Astrocyte (in vitro differentiated cells and primary cell): ENCODE measurements at regions not wholly inside any gene's neighbourhood (a gene's known extent, or its start where the extent isn't known, plus 50 kb on each side); places are given as distances from the start of the nearest gene placed in this dataset.
A peak's percentile ranks its signal among the peaks of the same experiment; 100 is the strongest.

ENCODE experiments used
- DNase-seq: peaks from one replicate; pipeline ENCODE4 v3.0.0-alpha.2; 2010; ENCODE audit warnings: low read depth
- FAIRE-seq: peaks from 2 replicates; lab custom pipeline; 2011; peaks lifted over from hg19 to GRCh38; lab: Jason Lieb, UNC
- H2AFZ ChIP-seq: 2 replicates; pipeline ENCODE4 v1.6.0; 2012; ENCODE audit warnings: low read depth, low read length, inconsistent platforms
- H3K27ac ChIP-seq: 2 replicates; pipeline ENCODE4 v1.5.1; 2011; ENCODE audit warnings: low read depth, low read length, inconsistent platforms
- H3K27me3 ChIP-seq: 2 replicates; pipeline ENCODE4 v1.6.0; 2011; ENCODE audit warnings: low read length, inconsistent platforms; ENCODE audit not compliant: insufficient read depth
- H3K36me3 ChIP-seq: 2 replicates; pipeline ENCODE4 v1.5.1; 2011; ENCODE audit warnings: low read length, inconsistent platforms; ENCODE audit not compliant: insufficient read depth
- H3K4me1 ChIP-seq: 2 replicates; pipeline ENCODE4 v1.5.1; 2011; ENCODE audit warnings: low read length, inconsistent platforms; ENCODE audit not compliant: insufficient read depth
- H3K4me2 ChIP-seq: 2 replicates; pipeline ENCODE4 v1.6.0; 2012; ENCODE audit warnings: low read length, inconsistent platforms
- H3K4me3 ChIP-seq: 2 replicates; pipeline ENCODE4 v1.5.1; 2011; ENCODE audit warnings: low read depth, mild to moderate bottlenecking, low read length, inconsistent platforms; ENCODE audit not compliant: insufficient read depth
- H3K79me2 ChIP-seq: 2 replicates; pipeline ENCODE4 v1.6.0; 2012; ENCODE audit warnings: mild to moderate bottlenecking, low read length, inconsistent platforms; ENCODE audit not compliant: insufficient read depth
- H3K9ac ChIP-seq: 2 replicates; pipeline ENCODE4 v1.6.0; 2012; ENCODE audit warnings: mild to moderate bottlenecking, low read length, inconsistent platforms
- H3K9me3 ChIP-seq: 2 replicates; pipeline ENCODE4 v1.5.1; 2012; ENCODE audit warnings: low read depth, mild to moderate bottlenecking, low read length, inconsistent platforms; ENCODE audit not compliant: insufficient read depth
- H4K20me1 ChIP-seq: 2 replicates; pipeline ENCODE4 v1.6.0; 2012; ENCODE audit warnings: low read length, inconsistent platforms; ENCODE audit not compliant: insufficient read depth
- H3K27ac Mint-ChIP-seq: one replicate; pipeline ENCODE4 v1.8.0; 2021; ENCODE audit warnings: mild to moderate bottlenecking, mixed read lengths; ENCODE audit not compliant: unreplicated experiment
- H3K27me3 Mint-ChIP-seq: one replicate; pipeline ENCODE4 v1.8.0; 2021; ENCODE audit warnings: low read depth, mixed read lengths; ENCODE audit not compliant: unreplicated experiment
- H3K36me3 Mint-ChIP-seq: one replicate; pipeline ENCODE4 v1.8.0; 2021; ENCODE audit warnings: low read depth, mixed read lengths; ENCODE audit not compliant: unreplicated experiment
- H3K4me1 Mint-ChIP-seq: one replicate; pipeline ENCODE4 v1.8.0; 2021; ENCODE audit warnings: low read depth, mixed read lengths; ENCODE audit not compliant: unreplicated experiment
- H3K4me3 Mint-ChIP-seq: one replicate; pipeline ENCODE4 v1.8.0; 2021; ENCODE audit warnings: mild to moderate bottlenecking, moderate library complexity, mixed read lengths; ENCODE audit not compliant: unreplicated experiment
- H3K9me3 Mint-ChIP-seq: one replicate; pipeline ENCODE4 v1.8.0; 2021; ENCODE audit warnings: mild to moderate bottlenecking, mixed read lengths; ENCODE audit not compliant: unreplicated experiment
- CTCF ChIP-seq: IDR thresholded peaks from 2 replicates; pipeline ENCODE4 v1.5.1; 2011; ENCODE audit warnings: low read depth, mild to moderate bottlenecking, inconsistent platforms, low read length, moderate library complexity; ENCODE audit not compliant: insufficient read depth
- EZH2 ChIP-seq: IDR thresholded peaks from 2 replicates; pipeline ENCODE4 v1.6.1; 2012; ENCODE audit warnings: mild to moderate bottlenecking, low read length, inconsistent platforms; ENCODE audit not compliant: insufficient read depth

GRCh38 chr18:73144030-73144429, 276.2 kb upstream of the NETO1 start:
- no peaks in the 10 kb centered on the region for H3K36me3 Mint-ChIP-seq
- no peak overlapping the region for H3K27ac ChIP-seq
- H3K36me3 ChIP-seq, result no peaks in the 10 kb centered on the region
- H3K27me3 ChIP-seq, result no peaks in the 10 kb centered on the region
- no peaks in the 10 kb centered on the region for H3K9me3 Mint-ChIP-seq
- no peak overlapping the region for H3K4me3 ChIP-seq
- no peak for DNase-seq
- no peak for FAIRE-seq
- TF ChIP-seq CTCF (no peak), EZH2 (no peak)
- H2AFZ ChIP-seq, result no peak overlapping the region
- H3K4me1 ChIP-seq, result no peaks in the 10 kb centered on the region
- no peaks in the 10 kb centered on the region for H3K9me3 ChIP-seq
- H3K4me3 Mint-ChIP-seq, result no peak overlapping the region
- H4K20me1 ChIP-seq, result no peaks in the 10 kb centered on the region
- no peak overlapping the region for H3K4me2 ChIP-seq
- no peak overlapping the region for H3K27ac Mint-ChIP-seq
- H3K9ac ChIP-seq, result no peak overlapping the region
- no peaks in the 10 kb centered on the region for H3K4me1 Mint-ChIP-seq
- H3K27me3 Mint-ChIP-seq, result no peaks in the 10 kb centered on the region
- no peaks in the 10 kb centered on the region for H3K79me2 ChIP-seq

- H3K36me3 Mint-ChIP-seq, result no peaks in the 10 kb centered on the region
- Histone ChIP-seq H3K79me2 (no peaks in the 10 kb centered on the region), H3K9ac (no peak overlapping the region), H3K4me3 (no peak overlapping the region), H3K4me2 (no peak overlapping the region), H2AFZ (no peak overlapping the region), H4K20me1 (no peaks in the 10 kb centered on the region), H3K27me3 (no peaks in the 10 kb centered on the region), H3K4me1 (no peaks in the 10 kb centered on the region), H3K27ac (no peak overlapping the region), H3K9me3 (no peaks in the 10 kb centered on the region), H3K36me3 (no peaks in the 10 kb centered on the region)
- peak; percentile 33 for TF ChIP-seq CTCF
- TF ChIP-seq EZH2, result no peak
- DNase-seq, result peak; percentile 1
- H3K4me1 Mint-ChIP-seq, result no peaks in the 10 kb centered on the region
- H3K4me3 Mint-ChIP-seq, result no peak overlapping the region
- no peak for FAIRE-seq
- no peak overlapping the region for H3K27ac Mint-ChIP-seq
- H3K9me3 Mint-ChIP-seq, result no peaks in the 10 kb centered on the region
- H3K27me3 Mint-ChIP-seq, result no peaks in the 10 kb centered on the region
These were observed 268.3 kb upstream of the NETO1 start for GRCh38 chr18:73136134-73136533.

- DNase-seq (peak; percentile 34), FAIRE-seq (no peak)
- no peak overlapping the region for H3K27ac ChIP-seq
- H3K27ac Mint-ChIP-seq, result no peak overlapping the region
- H3K36me3 ChIP-seq, result no peaks in the 10 kb centered on the region
- H3K27me3 Mint-ChIP-seq, result no peaks in the 10 kb centered on the region
- no peak overlapping the region for H3K4me3 Mint-ChIP-seq
- H3K27me3 ChIP-seq, result no peaks in the 10 kb centered on the region
- H3K36me3 Mint-ChIP-seq, result no peaks in the 10 kb centered on the region
- H3K79me2 ChIP-seq, result no peaks in the 10 kb centered on the region
- no peaks in the 10 kb centered on the region for H4K20me1 ChIP-seq
- TF ChIP-seq CTCF (no peak), EZH2 (no peak)
- H3K9me3 ChIP-seq, result no peaks in the 10 kb centered on the region
- H3K4me2 ChIP-seq, result no peak overlapping the region
- no peak overlapping the region for H3K4me3 ChIP-seq
- no peak overlapping the region for H2AFZ ChIP-seq
- no peak overlapping the region for H3K9ac ChIP-seq
- no peaks in the 10 kb centered on the region for H3K4me1 Mint-ChIP-seq
- no peaks in the 10 kb centered on the region for H3K4me1 ChIP-seq
- H3K9me3 Mint-ChIP-seq, result no peaks in the 10 kb centered on the region
These were observed 256.4 kb upstream of the NETO1 start for GRCh38 chr18:73124175-73124574.
